ENCODE measurements at regions not wholly inside any gene's neighbourhood (a gene's known extent, or its start where the extent isn't known, plus 50 kb on each side); places are given as distances from the start of the nearest gene placed in this dataset.

DNA sequence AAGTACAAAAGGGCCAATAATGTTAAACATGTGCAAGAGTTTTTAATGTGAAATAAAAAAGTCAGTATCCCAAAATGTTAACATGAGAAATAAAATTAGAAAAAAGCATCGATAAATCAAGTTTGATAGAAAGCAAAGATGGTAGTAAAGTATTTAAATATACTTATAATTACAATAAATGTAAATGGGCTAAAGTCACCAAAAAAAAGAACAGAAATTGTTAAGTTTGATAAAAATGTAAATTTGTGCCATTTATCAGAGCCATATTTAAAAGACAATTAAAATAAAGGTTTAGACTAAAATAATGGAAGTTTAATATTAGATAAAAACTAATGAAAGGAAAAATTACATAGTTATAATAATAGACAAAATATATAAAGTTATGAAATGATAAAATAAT lies 500.5 kb downstream of the TMEM232 start:
- peaks cover 29% of the 10 kb centered on the region for H3K9me3 ChIP-seq (ENCODE audit: insufficient read depth, low read length, severe bottlenecking)
- no peaks in the 10 kb centered on the region for H3K36me3 ChIP-seq (ENCODE audit: insufficient read depth, low read length)
- ATAC-seq (ENCODE audit: insufficient read depth, low read depth) (no peak), DNase-seq (no peak)
- H3K27me3 ChIP-seq (ENCODE audit: insufficient read depth, low read length, poor library complexity): no peaks in the 10 kb centered on the region
- H2AFZ ChIP-seq (ENCODE audit: low read depth, low read length): no peak overlapping the region
- no peaks in the 10 kb centered on the region for H4K20me1 ChIP-seq (ENCODE audit: insufficient read depth, low read length)
- H3K4me2 ChIP-seq (ENCODE audit: insufficient read depth, low read length): no peak overlapping the region
- TF ChIP-seq, protein P1, sequence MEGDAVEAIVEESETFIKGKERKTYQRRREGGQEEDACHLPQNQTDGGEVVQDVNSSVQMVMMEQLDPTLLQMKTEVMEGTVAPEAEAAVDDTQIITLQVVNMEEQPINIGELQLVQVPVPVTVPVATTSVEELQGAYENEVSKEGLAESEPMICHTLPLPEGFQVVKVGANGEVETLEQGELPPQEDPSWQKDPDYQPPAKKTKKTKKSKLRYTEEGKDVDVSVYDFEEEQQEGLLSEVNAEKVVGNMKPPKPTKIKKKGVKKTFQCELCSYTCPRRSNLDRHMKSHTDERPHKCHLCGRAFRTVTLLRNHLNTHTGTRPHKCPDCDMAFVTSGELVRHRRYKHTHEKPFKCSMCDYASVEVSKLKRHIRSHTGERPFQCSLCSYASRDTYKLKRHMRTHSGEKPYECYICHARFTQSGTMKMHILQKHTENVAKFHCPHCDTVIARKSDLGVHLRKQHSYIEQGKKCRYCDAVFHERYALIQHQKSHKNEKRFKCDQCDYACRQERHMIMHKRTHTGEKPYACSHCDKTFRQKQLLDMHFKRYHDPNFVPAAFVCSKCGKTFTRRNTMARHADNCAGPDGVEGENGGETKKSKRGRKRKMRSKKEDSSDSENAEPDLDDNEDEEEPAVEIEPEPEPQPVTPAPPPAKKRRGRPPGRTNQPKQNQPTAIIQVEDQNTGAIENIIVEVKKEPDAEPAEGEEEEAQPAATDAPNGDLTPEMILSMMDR (IDR thresholded peaks at IDR 0.05; ENCODE audit: borderline replicate concordance, extremely low read depth, low read length, poor library complexity, severe bottlenecking): no peak
- no peak for TF ChIP-seq EZH2 (IDR thresholded peaks at IDR 0.05; ENCODE audit: borderline replicate concordance, low read depth, low read length, severe bottlenecking)
- no peak overlapping the region for H3K4me3 ChIP-seq (ENCODE audit: low read depth in 1 of 2, low read length in 2 of 2)
- no peak overlapping the region for H3K9ac ChIP-seq (ENCODE audit: low read depth, low read length)
- no peaks in the 10 kb centered on the region for H3K4me1 ChIP-seq (ENCODE audit: insufficient read depth, low read length)
- no peaks in the 10 kb centered on the region for H3K79me2 ChIP-seq (ENCODE audit: insufficient read depth, low read length)
- H3K27ac ChIP-seq (ENCODE audit: low read length): no peak overlapping the region

DNA sequence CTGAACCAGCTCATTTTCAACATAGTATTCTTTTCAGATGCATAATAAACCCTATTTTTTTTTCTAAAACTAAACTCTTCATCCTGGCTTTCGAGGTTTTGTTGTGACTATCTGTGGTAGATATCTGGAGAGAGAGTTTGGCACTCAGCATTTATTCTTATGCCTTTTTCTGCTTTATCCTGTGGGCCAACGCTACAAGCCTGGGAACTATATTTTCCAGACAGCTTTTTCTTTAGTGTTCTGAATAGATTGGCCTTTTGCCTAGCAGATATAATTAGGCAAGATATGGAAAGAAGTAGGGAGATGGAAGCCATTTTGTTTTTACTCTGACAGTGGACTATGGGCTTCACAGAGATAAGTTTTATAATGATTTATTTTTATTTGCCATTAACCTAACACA lies 486.7 kb downstream of the TMEM232 start:
- H3K9ac ChIP-seq (ENCODE audit: low read depth, low read length): no peak overlapping the region
- H3K4me1 ChIP-seq (ENCODE audit: insufficient read depth, low read length): 0 out of 2 replicates have a peak, but pooled peaks cover 4% of the 10 kb centered on the region
- H3K36me3 ChIP-seq (ENCODE audit: insufficient read depth, low read length): no peaks in the 10 kb centered on the region
- no peak overlapping the region for H3K4me3 ChIP-seq (ENCODE audit: low read depth in 1 of 2, low read length in 2 of 2)
- ATAC-seq (ENCODE audit: insufficient read depth, low read depth) (peak; percentile 49; the same call in 1 of the 3 replicates), DNase-seq (no peak)
- H3K27ac ChIP-seq (ENCODE audit: low read length): no peak overlapping the region
- H4K20me1 ChIP-seq (ENCODE audit: insufficient read depth, low read length): no peaks in the 10 kb centered on the region
- H3K9me3 ChIP-seq (ENCODE audit: insufficient read depth, low read length, severe bottlenecking): no peaks in the 10 kb centered on the region
- no peaks in the 10 kb centered on the region for H3K27me3 ChIP-seq (ENCODE audit: insufficient read depth, low read length, poor library complexity)
- TF ChIP-seq, protein P1 (IDR thresholded peaks at IDR 0.05; ENCODE audit: borderline replicate concordance, extremely low read depth, low read length, poor library complexity, severe bottlenecking): no peak
- TF ChIP-seq EZH2 (IDR thresholded peaks at IDR 0.05; ENCODE audit: borderline replicate concordance, low read depth, low read length, severe bottlenecking): no peak
- no peak overlapping the region; the same call in 1 of the 2 replicates for H2AFZ ChIP-seq (ENCODE audit: low read depth, low read length)
- H3K79me2 ChIP-seq (ENCODE audit: insufficient read depth, low read length): no peaks in the 10 kb centered on the region
- H3K4me2 ChIP-seq (ENCODE audit: insufficient read depth, low read length): no peak overlapping the region

DNA sequence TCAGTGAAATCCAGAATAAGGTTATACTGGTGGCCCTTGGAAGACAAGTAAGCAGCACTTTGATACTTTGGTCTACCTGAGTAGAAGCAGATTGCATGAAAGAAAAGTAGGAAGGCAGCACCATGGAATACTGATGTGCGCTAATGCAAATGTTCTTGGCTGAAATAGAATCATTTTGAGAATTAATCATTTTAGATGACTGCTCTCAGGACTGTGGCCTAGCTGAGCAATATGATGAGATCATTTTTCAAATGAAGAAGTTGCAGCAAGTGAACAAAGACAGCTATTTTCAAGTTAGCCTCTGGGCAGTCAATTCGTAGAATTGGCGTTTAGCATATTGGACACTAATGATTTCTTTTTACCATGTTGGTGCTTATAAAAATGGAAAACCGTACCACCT lies 483.5 kb downstream of the TMEM232 start:
- Histone ChIP-seq H3K9me3 (ENCODE audit: insufficient read depth, low read length, severe bottlenecking) (no peaks in the 10 kb centered on the region), H3K4me1 (ENCODE audit: insufficient read depth, low read length) (0 out of 2 replicates have a peak, but pooled peaks cover 4% of the 10 kb centered on the region), H3K27me3 (ENCODE audit: insufficient read depth, low read length, poor library complexity) (no peaks in the 10 kb centered on the region), H3K79me2 (ENCODE audit: insufficient read depth, low read length) (no peaks in the 10 kb centered on the region), H4K20me1 (ENCODE audit: insufficient read depth, low read length) (no peaks in the 10 kb centered on the region), H3K4me3 (ENCODE audit: low read depth in 1 of 2, low read length in 2 of 2) (no peak overlapping the region), H3K9ac (ENCODE audit: low read depth, low read length) (no peak overlapping the region), H3K4me2 (ENCODE audit: insufficient read depth, low read length) (no peak overlapping the region), H3K36me3 (ENCODE audit: insufficient read depth, low read length) (no peaks in the 10 kb centered on the region), H2AFZ (ENCODE audit: low read depth, low read length) (no peak overlapping the region), H3K27ac (ENCODE audit: low read length) (no peak overlapping the region)
- ATAC-seq (ENCODE audit: insufficient read depth, low read depth) (no peak), DNase-seq (no peak)
- TF ChIP-seq EZH2 (IDR thresholded peaks at IDR 0.05; ENCODE audit: borderline replicate concordance, low read depth, low read length, severe bottlenecking): no peak
- TF ChIP-seq, protein P1 (IDR thresholded peaks at IDR 0.05; ENCODE audit: borderline replicate concordance, extremely low read depth, low read length, poor library complexity, severe bottlenecking): no peak

DNA sequence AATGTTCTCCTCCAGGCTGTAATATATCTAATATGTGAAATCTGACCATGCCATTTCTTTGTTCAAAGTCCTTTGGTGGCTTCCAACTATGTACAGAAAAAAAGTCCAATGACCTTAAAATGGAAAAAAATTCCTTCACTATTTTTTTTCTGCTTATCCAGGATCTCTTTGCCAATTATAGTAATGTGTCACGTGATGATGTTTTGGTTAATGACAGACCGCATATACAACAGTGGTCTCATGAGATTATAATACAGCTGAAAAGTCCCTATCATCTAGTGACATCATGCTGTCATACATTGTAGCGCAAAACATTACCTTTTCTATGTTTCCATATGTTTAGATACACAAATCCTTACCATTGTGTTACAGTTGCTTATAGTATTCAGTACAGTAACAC lies 477.6 kb downstream of the TMEM232 start:
- Histone ChIP-seq H3K79me2 (ENCODE audit: insufficient read depth, low read length) (no peaks in the 10 kb centered on the region), H3K36me3 (ENCODE audit: insufficient read depth, low read length) (no peaks in the 10 kb centered on the region), H3K4me3 (ENCODE audit: low read depth in 1 of 2, low read length in 2 of 2) (no peak overlapping the region), H4K20me1 (ENCODE audit: insufficient read depth, low read length) (no peaks in the 10 kb centered on the region), H3K27me3 (ENCODE audit: insufficient read depth, low read length, poor library complexity) (no peaks in the 10 kb centered on the region), H3K27ac (ENCODE audit: low read length) (no peak overlapping the region), H3K4me1 (ENCODE audit: insufficient read depth, low read length) (no peaks in the 10 kb centered on the region), H3K4me2 (ENCODE audit: insufficient read depth, low read length) (no peak overlapping the region), H2AFZ (ENCODE audit: low read depth, low read length) (no peak overlapping the region), H3K9me3 (ENCODE audit: insufficient read depth, low read length, severe bottlenecking) (no peaks in the 10 kb centered on the region), H3K9ac (ENCODE audit: low read depth, low read length) (no peak overlapping the region)
- DNase-seq (no peak), ATAC-seq (ENCODE audit: insufficient read depth, low read depth) (no peak)
- TF ChIP-seq, protein P1 (IDR thresholded peaks at IDR 0.05; ENCODE audit: borderline replicate concordance, extremely low read depth, low read length, poor library complexity, severe bottlenecking): no peak
- no peak for TF ChIP-seq EZH2 (IDR thresholded peaks at IDR 0.05; ENCODE audit: borderline replicate concordance, low read depth, low read length, severe bottlenecking)

Measured in DND-41 (cell line).